WERI-Rb-1 (cell line): ENCODE measurements at regions not wholly inside any gene's neighbourhood (a gene's known extent, or its start where the extent isn't known, plus 50 kb on each side); places are given as distances from the start of the nearest gene placed in this dataset.

Experiments used
- DNase-seq: peaks from one replicate; pipeline ENCODE4 v3.0.0-alpha.2; 2020
- H3K27ac ChIP-seq: fragments of 250-450 bp; sonication (Bioruptor Pico); 2 replicates; pipeline ENCODE4 v1.5.1; 2020; ENCODE audit warnings: mild to moderate bottlenecking, moderate library complexity
- H3K27me3 ChIP-seq: fragments of 250-450 bp; sonication (Bioruptor Pico); 2 replicates; pipeline ENCODE4 v1.5.1; 2021; ENCODE audit warnings: mild to moderate bottlenecking, low read depth, moderate library complexity; ENCODE audit not compliant: insufficient read depth, severe bottlenecking
- H3K36me3 ChIP-seq: fragments of 250-450 bp; sonication (Bioruptor Pico); 2 replicates; pipeline ENCODE4 v1.5.1; 2020; ENCODE audit warnings: mild to moderate bottlenecking, moderate library complexity
- H3K4me3 ChIP-seq: 2 replicates; pipeline ENCODE4 v1.5.1; 2011; ENCODE audit warnings: low read depth, mild to moderate bottlenecking, control low read depth, low read length
- H3K9me3 ChIP-seq: fragments of 250-450 bp; sonication (Bioruptor Pico); 2 replicates; pipeline ENCODE4 v1.5.1; 2021; ENCODE audit warnings: mild to moderate bottlenecking, moderate library complexity; ENCODE audit not compliant: severe bottlenecking
- TF ChIP-seq, protein P1 (sequence below): IDR thresholded peaks from 2 replicates; pipeline ENCODE4 v1.5.1; 2011; ENCODE audit warnings: low read depth, mild to moderate bottlenecking, control low read depth, inconsistent platforms, low read length

DNA sequence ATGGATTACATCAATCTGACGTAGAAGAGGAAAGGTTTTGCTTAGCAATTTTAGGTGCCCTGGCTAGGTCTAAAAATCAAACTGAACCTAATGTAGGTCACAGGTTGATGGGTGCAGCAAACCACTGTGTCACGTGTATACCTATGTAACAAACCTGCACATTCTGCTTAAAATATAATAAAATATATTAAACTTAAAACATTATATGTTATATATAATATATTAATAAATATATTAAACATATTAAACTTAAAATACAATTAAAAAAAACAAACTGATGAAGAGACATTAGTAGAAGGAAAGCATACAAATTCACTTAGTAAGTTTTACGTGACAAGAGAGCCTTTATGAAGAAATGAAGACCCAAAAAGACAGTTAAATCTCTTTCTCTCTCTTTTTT is 51.7 kb upstream of the FBXL17 start:
- DNase-seq, result no peak
- H3K27ac ChIP-seq, result no peak overlapping the region
- H3K4me3 ChIP-seq, result no peak overlapping the region
- H3K9me3 ChIP-seq, result no peaks in the 10 kb centered on the region
- no peaks in the 10 kb centered on the region for H3K27me3 ChIP-seq
- no peaks in the 10 kb centered on the region for H3K36me3 ChIP-seq
- TF ChIP-seq, protein P1, sequence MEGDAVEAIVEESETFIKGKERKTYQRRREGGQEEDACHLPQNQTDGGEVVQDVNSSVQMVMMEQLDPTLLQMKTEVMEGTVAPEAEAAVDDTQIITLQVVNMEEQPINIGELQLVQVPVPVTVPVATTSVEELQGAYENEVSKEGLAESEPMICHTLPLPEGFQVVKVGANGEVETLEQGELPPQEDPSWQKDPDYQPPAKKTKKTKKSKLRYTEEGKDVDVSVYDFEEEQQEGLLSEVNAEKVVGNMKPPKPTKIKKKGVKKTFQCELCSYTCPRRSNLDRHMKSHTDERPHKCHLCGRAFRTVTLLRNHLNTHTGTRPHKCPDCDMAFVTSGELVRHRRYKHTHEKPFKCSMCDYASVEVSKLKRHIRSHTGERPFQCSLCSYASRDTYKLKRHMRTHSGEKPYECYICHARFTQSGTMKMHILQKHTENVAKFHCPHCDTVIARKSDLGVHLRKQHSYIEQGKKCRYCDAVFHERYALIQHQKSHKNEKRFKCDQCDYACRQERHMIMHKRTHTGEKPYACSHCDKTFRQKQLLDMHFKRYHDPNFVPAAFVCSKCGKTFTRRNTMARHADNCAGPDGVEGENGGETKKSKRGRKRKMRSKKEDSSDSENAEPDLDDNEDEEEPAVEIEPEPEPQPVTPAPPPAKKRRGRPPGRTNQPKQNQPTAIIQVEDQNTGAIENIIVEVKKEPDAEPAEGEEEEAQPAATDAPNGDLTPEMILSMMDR, result no peak

DNA sequence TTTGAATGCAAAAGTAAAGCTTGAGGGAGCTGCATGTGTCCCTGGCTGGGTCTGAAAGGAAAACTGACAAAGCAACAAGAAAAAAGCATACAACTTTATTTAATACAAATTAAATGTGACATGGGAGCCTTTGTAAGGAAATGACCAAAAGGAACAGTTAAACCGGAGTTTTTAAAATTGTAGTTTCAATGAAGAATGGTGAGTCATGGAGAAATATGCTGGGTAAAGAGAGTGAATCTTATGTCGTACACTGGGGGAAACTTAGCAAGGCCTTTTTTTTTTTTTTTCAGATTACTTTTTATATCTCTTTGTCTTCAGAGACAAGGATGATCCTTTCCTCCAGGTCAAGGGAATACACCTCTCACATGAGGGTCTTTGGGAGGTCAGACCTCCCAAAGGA is 50.1 kb upstream of the FBXL17 start:
- Histone ChIP-seq H3K4me3 (no peak overlapping the region), H3K36me3 (no peaks in the 10 kb centered on the region), H3K9me3 (no peaks in the 10 kb centered on the region), H3K27ac (no peak overlapping the region), H3K27me3 (no peaks in the 10 kb centered on the region)
- TF ChIP-seq, protein P1, result no peak
- no peak for DNase-seq
